ENCODE measurements at regions not wholly inside any gene's neighbourhood (a gene's known extent, or its start where the extent isn't known, plus 50 kb on each side); places are given as distances from the start of the nearest gene placed in this dataset.

GRCh38 chr2:8575038-8575833 lies 106.6 kb upstream of the ID2 start:
- H2AFZ ChIP-seq (ENCODE audit: low read depth, low read length) = no peak overlapping the region
- H4K20me1 ChIP-seq (ENCODE audit: insufficient read depth) = no peaks in the 10 kb centered on the region
- H3K27ac ChIP-seq (ENCODE audit: low read length) = no peak overlapping the region
- no peak overlapping the region for H3K9ac ChIP-seq (ENCODE audit: low read length)
- H3K9me3 ChIP-seq (ENCODE audit: low read length) = no peaks in the 10 kb centered on the region
- TF ChIP-seq TAF1 (IDR thresholded peaks at IDR 0.05; ENCODE audit: low read depth) (no peak), EP300 (conservative IDR thresholded peaks at IDR 0.05; ENCODE audit: poor library complexity, severe bottlenecking) (no peak), EZH2 (IDR thresholded peaks at IDR 0.05; ENCODE audit: borderline replicate concordance, insufficient read depth, low read length, poor library complexity, severe bottlenecking) (no peak), REST (IDR thresholded peaks at IDR 0.05; ENCODE audit: borderline replicate concordance) (no peak), RAD21 (conservative IDR thresholded peaks at IDR 0.05) (no peak), POLR2AphosphoS5 (IDR thresholded peaks at IDR 0.05) (no peak), CTCF (IDR thresholded peaks at IDR 0.05; ENCODE audit: poor library complexity, severe bottlenecking) (no peak), MXI1 (conservative IDR thresholded peaks at IDR 0.05; ENCODE audit: poor library complexity, severe bottlenecking) (no peak), SMC3 (conservative IDR thresholded peaks at IDR 0.05; ENCODE audit: poor library complexity) (no peak)
- H3K36me3 ChIP-seq (ENCODE audit: insufficient read depth, low read length) = no peaks in the 10 kb centered on the region
- no peaks in the 10 kb centered on the region for H3F3A ChIP-seq (ENCODE audit: insufficient read depth, low read length, poor library complexity, severe bottlenecking)
- no peak overlapping the region for H3K4me2 ChIP-seq (ENCODE audit: low read length)
- H3K9me2 ChIP-seq (ENCODE audit: insufficient read depth, low read length) = no peaks in the 10 kb centered on the region
- no peaks in the 10 kb centered on the region for H3K27me3 ChIP-seq (ENCODE audit: insufficient read depth, low read depth, low read length)
- H3K79me2 ChIP-seq (replicated peaks; ENCODE audit: insufficient read depth, low read length) = no peaks in the 10 kb centered on the region
- H3K4me3 ChIP-seq (ENCODE audit: low read length) = no peak overlapping the region

- H3K36me3 ChIP-seq (ENCODE audit: insufficient read depth, low read length) = no peaks in the 10 kb centered on the region
- no peaks in the 10 kb centered on the region for H3K9me3 ChIP-seq (ENCODE audit: low read length)
- H3K4me2 ChIP-seq (ENCODE audit: low read length) = no peak overlapping the region
- H2AFZ ChIP-seq (ENCODE audit: low read depth, low read length) = peak overlapping the region; percentile 40
- no peak for TF ChIP-seq EP300 (conservative IDR thresholded peaks at IDR 0.05; ENCODE audit: poor library complexity, severe bottlenecking)
- TF ChIP-seq RAD21 (conservative IDR thresholded peaks at IDR 0.05) = no peak
- TF ChIP-seq CTCF (IDR thresholded peaks at IDR 0.05; ENCODE audit: poor library complexity, severe bottlenecking) = no peak
- TF ChIP-seq MXI1 (conservative IDR thresholded peaks at IDR 0.05; ENCODE audit: poor library complexity, severe bottlenecking) = no peak
- no peak for TF ChIP-seq POLR2AphosphoS5 (IDR thresholded peaks at IDR 0.05)
- TF ChIP-seq REST (IDR thresholded peaks at IDR 0.05; ENCODE audit: borderline replicate concordance) = no peak
- no peak for TF ChIP-seq EZH2 (IDR thresholded peaks at IDR 0.05; ENCODE audit: borderline replicate concordance, insufficient read depth, low read length, poor library complexity, severe bottlenecking)
- TF ChIP-seq SMC3 (conservative IDR thresholded peaks at IDR 0.05; ENCODE audit: poor library complexity) = no peak
- TF ChIP-seq TAF1 (IDR thresholded peaks at IDR 0.05; ENCODE audit: low read depth) = no peak
- no peaks in the 10 kb centered on the region for H3K9me2 ChIP-seq (ENCODE audit: insufficient read depth, low read length)
- no peaks in the 10 kb centered on the region for H3K27me3 ChIP-seq (ENCODE audit: insufficient read depth, low read depth, low read length)
- no peak overlapping the region for H3K27ac ChIP-seq (ENCODE audit: low read length)
- H3K4me3 ChIP-seq (ENCODE audit: low read length) = no peak overlapping the region
- no peaks in the 10 kb centered on the region for H4K20me1 ChIP-seq (ENCODE audit: insufficient read depth)
- no peaks in the 10 kb centered on the region for H3F3A ChIP-seq (ENCODE audit: insufficient read depth, low read length, poor library complexity, severe bottlenecking)
- H3K9ac ChIP-seq (ENCODE audit: low read length) = no peak overlapping the region
- no peaks in the 10 kb centered on the region for H3K79me2 ChIP-seq (replicated peaks; ENCODE audit: insufficient read depth, low read length)
Observed at GRCh38 chr2:8575834-8576423, 105.9 kb upstream of the ID2 start.

Measured in neural cell (in vitro differentiated cells).